RWPE1 (cell line): ENCODE measurements at regions not wholly inside any gene's neighbourhood (a gene's known extent, or its start where the extent isn't known, plus 50 kb on each side); places are given as distances from the start of the nearest gene placed in this dataset.
A peak's percentile ranks its signal among the peaks of the same experiment; 100 is the strongest.

ENCODE experiments used
- CTCF ChIA-PET: fragments of 350-600 bp; sonication (Branson Sonifier 250); formaldehyde crosslinking; extraction: SDS; loops from one replicate; lab custom pipeline; 2021; lab: Yijun Ruan, JAX
- POLR2A ChIA-PET: fragments of 400-600 bp; formaldehyde crosslinking; extraction: SDS; loops from one replicate; lab custom pipeline; 2020; ENCODE audit warnings: antibody characterized with exemption; ENCODE audit not compliant: low non-redundant PET; lab: Yijun Ruan, JAX
- DNase-seq: peaks from one replicate; pipeline ENCODE4 v3.0.0; 2012; ENCODE audit warnings: low spot score
- H3K27ac ChIP-seq: fragments of 450-650 bp; 2 replicates; pipeline ENCODE4 v1.5.1; 2017
- TF ChIP-seq, protein P1 (sequence below): fragments of 450-650 bp; conservative IDR thresholded peaks from 2 replicates; pipeline ENCODE4 v1.5.1; 2017; ENCODE audit warnings: low read depth, mild to moderate bottlenecking

DNA sequence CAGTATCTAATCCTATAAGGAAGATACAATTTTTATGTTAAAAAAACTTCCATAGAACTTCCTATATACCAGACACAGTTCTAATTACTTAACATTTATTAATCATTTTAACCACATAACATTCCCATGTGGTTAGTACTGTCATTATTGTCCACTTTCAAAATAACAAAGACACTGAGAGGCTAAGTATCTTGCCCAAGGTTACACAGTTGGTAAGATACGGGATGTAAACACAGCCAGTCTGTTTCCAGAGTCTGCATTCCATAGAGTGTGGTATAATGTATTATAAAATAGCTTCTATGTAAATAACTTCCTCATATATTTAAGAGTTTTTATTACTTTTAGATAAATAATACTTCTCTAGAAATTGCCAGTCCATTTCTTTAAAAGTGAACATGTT lies 383.3 kb upstream of the ETAA1 start:
- TF ChIP-seq, protein P1, sequence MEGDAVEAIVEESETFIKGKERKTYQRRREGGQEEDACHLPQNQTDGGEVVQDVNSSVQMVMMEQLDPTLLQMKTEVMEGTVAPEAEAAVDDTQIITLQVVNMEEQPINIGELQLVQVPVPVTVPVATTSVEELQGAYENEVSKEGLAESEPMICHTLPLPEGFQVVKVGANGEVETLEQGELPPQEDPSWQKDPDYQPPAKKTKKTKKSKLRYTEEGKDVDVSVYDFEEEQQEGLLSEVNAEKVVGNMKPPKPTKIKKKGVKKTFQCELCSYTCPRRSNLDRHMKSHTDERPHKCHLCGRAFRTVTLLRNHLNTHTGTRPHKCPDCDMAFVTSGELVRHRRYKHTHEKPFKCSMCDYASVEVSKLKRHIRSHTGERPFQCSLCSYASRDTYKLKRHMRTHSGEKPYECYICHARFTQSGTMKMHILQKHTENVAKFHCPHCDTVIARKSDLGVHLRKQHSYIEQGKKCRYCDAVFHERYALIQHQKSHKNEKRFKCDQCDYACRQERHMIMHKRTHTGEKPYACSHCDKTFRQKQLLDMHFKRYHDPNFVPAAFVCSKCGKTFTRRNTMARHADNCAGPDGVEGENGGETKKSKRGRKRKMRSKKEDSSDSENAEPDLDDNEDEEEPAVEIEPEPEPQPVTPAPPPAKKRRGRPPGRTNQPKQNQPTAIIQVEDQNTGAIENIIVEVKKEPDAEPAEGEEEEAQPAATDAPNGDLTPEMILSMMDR = no peak
- DNase-seq = no peak
- POLR2A ChIA-PET = no interaction called here
- no peak overlapping the region for H3K27ac ChIP-seq
- CTCF ChIA-PET = no interaction called here

GRCh38 chr2:67015681-67016080 lies 381.5 kb upstream of the ETAA1 start:
- TF ChIP-seq, protein P1 = no peak
- H3K27ac ChIP-seq = no peak overlapping the region
- ChIA-PET POLR2A (no interaction called here), CTCF (interaction anchor here (0.6 to 1.0 kb wide), 2 partner anchors 377 to 635 kb away, joined by 3 to 4 read pairs; no protein-coding TSS in a partner anchor)
- DNase-seq = peak; percentile 27

DNA sequence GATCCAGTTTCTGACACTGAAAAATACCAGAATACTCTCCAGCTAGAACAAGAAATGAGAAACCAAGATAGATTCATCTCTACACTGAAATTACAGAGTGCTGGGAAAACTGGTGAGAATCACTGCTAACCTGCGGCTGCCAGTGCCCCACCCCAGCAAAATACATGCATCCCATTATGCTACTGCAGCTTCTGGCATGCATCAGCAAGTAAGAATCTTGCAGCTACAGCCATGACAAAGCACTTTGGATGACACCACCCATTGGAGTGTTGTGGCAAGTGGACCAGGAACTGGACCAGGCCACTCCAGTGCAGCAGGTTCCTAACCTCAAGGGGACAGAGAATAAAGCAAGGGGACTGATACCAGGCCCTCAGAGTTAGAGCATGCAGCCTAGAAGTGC lies 378.8 kb upstream of the ETAA1 start:
- ChIA-PET CTCF (interaction anchor here (0.6 kb wide), 1 partner anchor 61 kb away, joined by 3 read pairs; no protein-coding TSS in a partner anchor), POLR2A (no interaction called here)
- DNase-seq = no peak
- TF ChIP-seq, protein P1 = no peak
- H3K27ac ChIP-seq = no peak overlapping the region

DNA sequence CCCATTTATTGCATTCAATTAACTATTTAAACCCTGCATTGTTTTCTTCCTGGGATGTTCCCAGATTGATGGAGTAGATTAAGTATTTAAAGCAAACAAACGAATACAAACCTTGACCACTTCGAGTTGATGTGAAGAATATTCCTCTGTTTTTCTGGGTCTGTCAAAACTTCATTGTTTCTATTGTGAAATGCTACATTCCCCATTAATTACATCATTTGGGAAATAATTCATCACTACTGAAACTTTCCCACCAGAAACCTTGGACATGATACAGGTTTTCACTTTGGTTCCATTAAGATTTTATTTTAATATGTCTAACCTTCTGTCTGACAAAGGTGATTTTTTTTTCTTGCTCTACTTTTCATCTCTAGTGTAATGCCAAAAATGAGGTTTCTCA lies 365.1 kb upstream of the ETAA1 start:
- TF ChIP-seq, protein P1 = no peak
- CTCF ChIA-PET = no interaction called here
- DNase-seq = no peak
- POLR2A ChIA-PET = no interaction called here
- H3K27ac ChIP-seq = no peak overlapping the region

DNA sequence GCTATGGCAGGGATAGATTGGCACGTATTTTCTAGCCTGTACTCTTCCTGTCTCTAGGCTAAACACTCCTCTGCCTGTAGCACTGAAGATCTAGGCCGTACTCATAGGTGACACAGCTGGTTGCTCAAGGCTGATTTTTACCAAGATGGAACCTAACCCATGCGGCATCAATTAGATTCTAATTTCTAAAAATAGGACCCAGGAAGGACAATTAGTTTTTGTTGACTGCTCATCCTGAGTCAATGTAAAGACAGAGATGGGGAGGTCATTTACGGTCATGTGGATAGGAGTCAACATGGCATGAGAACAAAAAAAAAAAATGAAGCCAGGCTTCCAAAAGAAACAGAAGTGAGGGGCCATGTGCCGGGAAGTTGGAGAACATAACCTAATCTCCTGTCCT lies 360.7 kb upstream of the ETAA1 start:
- CTCF ChIA-PET = no interaction called here
- POLR2A ChIA-PET = no interaction called here
- DNase-seq = no peak
- TF ChIP-seq, protein P1 = no peak
- H3K27ac ChIP-seq = no peak overlapping the region

- ChIA-PET POLR2A (no interaction called here), CTCF (interaction anchor here (0.6 kb wide), 1 partner anchor 307 kb away, joined by 3 read pairs; no protein-coding TSS in a partner anchor)
- no peak overlapping the region for H3K27ac ChIP-seq
- no peak for DNase-seq
- TF ChIP-seq, protein P1 = no peak
Measured at GRCh38 chr2:67037655-67038054, 359.5 kb upstream of the ETAA1 start.
